ENCODE measurements at regions not wholly inside any gene's neighbourhood (a gene's known extent, or its start where the extent isn't known, plus 50 kb on each side); places are given as distances from the start of the nearest gene placed in this dataset.
A peak's percentile ranks its signal among the peaks of the same experiment; 100 is the strongest.

- DNase-seq, result no peak
Observed at GRCh38 chr7:86942995-86943394, 116.5 kb downstream of the ELAPOR2 start.

- DNase-seq, result no peak
Observed at GRCh38 chr7:86942081-86942480, 117.4 kb downstream of the ELAPOR2 start.

- peak; percentile 62 for DNase-seq
Observed at GRCh38 chr7:86939197-86939814, 120.1 kb downstream of the ELAPOR2 start.

GRCh38 chr7:86937363-86937878 is 122.0 kb downstream of the ELAPOR2 start:
- peak; percentile 12 for DNase-seq

- no peak for DNase-seq
Observed at GRCh38 chr7:86933295-86933845, 126.1 kb downstream of the ELAPOR2 start.

GRCh38 chr7:86932038-86932512 is 127.4 kb downstream of the ELAPOR2 start:
- DNase-seq, result peak; percentile 92

- no peak for DNase-seq
Observed at GRCh38 chr7:86931439-86931838, 128.0 kb downstream of the ELAPOR2 start.

- no peak for DNase-seq
Observed at GRCh38 chr7:86930554-86931307, 128.7 kb downstream of the ELAPOR2 start.

GRCh38 chr7:86929293-86930109 is 130.0 kb downstream of the ELAPOR2 start:
- no peak for DNase-seq

GRCh38 chr7:86928308-86928707 is 131.1 kb downstream of the ELAPOR2 start:
- no peak for DNase-seq

GRCh38 chr7:86926732-86927131 is 132.7 kb downstream of the ELAPOR2 start:
- DNase-seq, result peak; percentile 51

GRCh38 chr7:86925221-86925620 is 134.2 kb downstream of the ELAPOR2 start:
- no peak for DNase-seq

- no peak for DNase-seq
Observed at GRCh38 chr7:86923527-86923926, 135.9 kb downstream of the ELAPOR2 start.

GRCh38 chr7:86920154-86920553 is 139.3 kb downstream of the ELAPOR2 start:
- DNase-seq, result no peak

GRCh38 chr7:86918245-86918644 is 141.2 kb downstream of the ELAPOR2 start:
- no peak for DNase-seq

GRCh38 chr7:86916277-86916825 is 143.1 kb downstream of the ELAPOR2 start:
- no peak for DNase-seq

GRCh38 chr7:86914551-86914950 is 144.9 kb downstream of the ELAPOR2 start:
- peak; percentile 38 for DNase-seq
